Activated naive CD8-positive, alpha-beta T cell treated with anti-CD3 and anti-CD28 coated beads, Interleukin-2, amount 50 U/mL, for 16 hours (primary cell): ENCODE measurements at regions not wholly inside any gene's neighbourhood (a gene's known extent, or its start where the extent isn't known, plus 50 kb on each side); places are given as distances from the start of the nearest gene placed in this dataset.
"Not testable (repeated sequence)": the region's sequence is repeated elsewhere in the genome, so short reads cannot be mapped to it uniquely, and the experiment has no call there.

ENCODE experiments used
- DNase-seq: peaks from one replicate; pipeline ENCODE4 v3.0.0-alpha.2; 2020; ENCODE audit warnings: low read depth, low spot score

GRCh38 chr4:131447883-131448282, 1701.2 kb upstream of the PCDH10 start:
- DNase-seq: no peak

DNA sequence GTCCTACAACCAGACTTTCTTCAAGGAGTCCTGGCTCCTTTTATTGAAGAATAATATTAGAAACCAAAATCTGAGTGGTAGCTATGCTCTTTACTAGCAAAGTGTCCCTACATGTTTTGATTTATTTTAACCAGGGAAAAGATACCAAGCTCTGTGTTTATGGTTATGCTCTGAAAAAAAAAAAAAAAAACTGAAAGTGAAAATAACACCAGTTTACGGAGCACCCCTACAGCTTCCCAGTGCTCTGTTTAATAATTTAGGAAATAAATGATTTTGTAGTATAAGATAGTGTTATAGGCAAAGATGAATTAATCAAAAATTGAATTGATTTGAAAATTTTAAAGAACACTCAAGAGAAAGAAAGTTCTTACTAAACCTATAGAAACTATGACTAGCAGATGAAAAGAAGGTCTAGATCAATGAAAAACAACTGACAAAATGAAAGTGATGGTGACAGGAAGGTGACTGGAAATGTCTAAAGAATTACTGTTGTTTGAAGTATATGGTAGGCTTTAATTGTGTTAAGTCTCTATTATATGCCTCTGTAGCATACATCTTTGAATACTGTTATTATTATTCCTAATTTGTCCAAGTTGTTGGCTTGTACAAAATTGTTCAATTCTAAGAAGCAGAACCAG, 1698.4 kb upstream of the PCDH10 start:
- DNase-seq: no peak

DNA sequence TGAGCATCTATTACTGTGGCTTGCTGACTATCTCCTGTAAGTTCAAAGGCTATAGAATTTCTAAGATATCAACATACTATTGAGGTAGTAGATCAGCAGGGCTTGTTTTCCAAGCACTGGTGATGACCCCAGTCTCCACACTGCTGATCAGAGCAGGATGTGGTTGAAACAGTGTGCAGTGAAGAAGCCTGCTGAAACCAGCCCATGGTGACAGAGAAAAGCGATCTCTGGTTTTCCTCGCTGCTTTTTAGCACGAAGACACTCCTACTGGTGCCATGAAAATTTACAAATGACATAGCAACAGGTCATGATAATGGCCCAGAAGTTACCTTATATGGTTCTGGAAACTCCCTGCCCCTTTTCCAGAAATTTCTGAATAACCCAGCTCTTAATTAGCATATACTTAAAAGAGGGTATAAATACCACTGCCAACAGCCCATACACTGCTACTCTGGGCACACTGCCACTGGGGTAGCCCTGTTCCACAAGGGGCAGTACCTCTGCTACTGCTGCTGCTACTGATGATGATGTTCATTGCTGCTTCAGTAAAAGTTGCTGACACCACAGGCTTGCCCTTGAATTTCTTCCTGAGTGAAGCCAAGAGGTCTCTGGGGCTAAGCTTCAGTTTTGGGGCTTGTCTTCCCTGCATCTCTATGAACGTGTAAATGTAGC, 1689.5 kb upstream of the PCDH10 start:
- no peak for DNase-seq

DNA sequence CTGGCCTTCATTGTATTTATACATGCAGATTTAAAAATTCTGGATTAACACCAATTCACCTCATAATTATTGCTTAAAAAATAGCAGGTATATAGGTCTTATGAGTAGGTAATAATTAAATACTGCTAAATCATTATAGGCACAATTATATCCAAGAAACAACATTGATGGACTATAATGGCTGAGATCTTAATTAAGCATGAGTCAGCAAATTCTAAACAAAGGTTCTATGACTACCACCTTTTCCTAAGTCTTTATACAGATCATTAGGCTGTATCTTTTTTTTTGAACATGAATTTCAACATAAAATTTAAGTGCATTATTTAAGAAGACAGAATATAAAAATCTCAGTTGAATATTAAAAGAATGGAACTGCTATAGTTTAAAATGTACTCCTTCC, 1678.7 kb upstream of the PCDH10 start:
- DNase-seq: no peak

- no peak for DNase-seq
Observed at GRCh38 chr4:131488772-131489171, 1660.3 kb upstream of the PCDH10 start.

GRCh38 chr4:131496211-131496610, 1652.9 kb upstream of the PCDH10 start:
- not testable (repeated sequence) for DNase-seq

DNA sequence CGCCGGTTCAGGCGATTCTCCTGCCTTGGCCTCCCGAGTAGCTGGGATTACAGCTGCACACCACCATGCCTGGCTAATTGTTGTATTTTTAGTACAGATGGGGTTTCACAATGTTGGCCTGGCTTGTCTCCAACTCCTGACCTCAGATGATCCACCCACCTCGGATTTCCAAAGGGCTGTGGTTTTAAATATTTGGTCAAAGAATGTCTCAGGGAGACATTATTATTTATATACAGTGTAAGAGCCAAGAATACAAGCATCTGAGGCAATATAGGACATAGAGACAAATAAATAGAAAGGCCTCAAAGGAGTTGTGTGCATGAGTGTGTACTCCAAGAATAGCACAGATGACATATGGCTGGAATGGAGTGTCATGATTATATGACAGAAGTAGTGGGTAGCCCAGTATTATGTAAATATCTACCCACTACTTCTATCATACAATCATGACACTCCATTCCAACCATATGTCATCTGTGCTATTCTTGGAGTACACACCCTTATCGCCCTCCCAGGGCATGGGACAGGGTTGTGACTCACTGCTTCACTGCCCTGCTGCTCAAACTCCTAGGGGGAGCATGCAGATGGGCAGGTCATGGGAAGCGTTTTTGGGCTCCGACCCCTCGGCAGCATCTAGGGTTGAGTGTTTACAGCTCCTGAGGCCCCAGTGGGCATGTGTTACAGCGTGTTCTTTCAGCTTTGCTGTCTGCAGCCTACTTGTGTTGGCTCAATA, 1649.8 kb upstream of the PCDH10 start:
- no peak for DNase-seq

GRCh38 chr4:131509521-131509920, 1639.6 kb upstream of the PCDH10 start:
- DNase-seq: no peak

- DNase-seq: no peak
Observed at GRCh38 chr4:131526686-131527085, 1622.4 kb upstream of the PCDH10 start.

- DNase-seq: no peak
Observed at GRCh38 chr4:131531087-131531486, 1618.0 kb upstream of the PCDH10 start.

- no peak for DNase-seq
Observed at GRCh38 chr4:131534944-131535645, 1614.0 kb upstream of the PCDH10 start.

- no peak for DNase-seq
Observed at GRCh38 chr4:131540256-131540655, 1608.8 kb upstream of the PCDH10 start.

- no peak for DNase-seq
Observed at GRCh38 chr4:131547506-131547981, 1601.5 kb upstream of the PCDH10 start.

DNA sequence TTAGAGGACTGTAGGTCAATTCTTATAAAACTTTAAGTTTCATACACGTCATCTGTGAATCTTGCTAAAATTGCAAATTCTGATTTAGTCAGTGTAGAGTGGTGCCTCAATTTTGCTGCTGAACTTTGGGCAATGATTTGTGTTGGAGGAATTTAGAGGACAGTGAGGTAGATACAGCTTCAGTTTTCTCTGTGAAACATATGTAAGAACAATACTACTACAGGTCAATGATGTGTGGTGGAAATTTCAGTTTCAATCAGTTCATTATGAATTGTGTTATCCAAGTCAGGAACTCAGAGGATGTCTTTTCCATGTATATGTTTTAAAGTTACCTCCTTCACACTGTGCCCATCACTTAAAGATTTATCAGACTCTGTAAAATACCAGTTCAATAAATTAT, 1597.8 kb upstream of the PCDH10 start:
- no peak for DNase-seq

- DNase-seq: no peak
Observed at GRCh38 chr4:131566026-131566425, 1583.1 kb upstream of the PCDH10 start.

- no peak for DNase-seq
Observed at GRCh38 chr4:131584587-131584986, 1564.5 kb upstream of the PCDH10 start.

DNA sequence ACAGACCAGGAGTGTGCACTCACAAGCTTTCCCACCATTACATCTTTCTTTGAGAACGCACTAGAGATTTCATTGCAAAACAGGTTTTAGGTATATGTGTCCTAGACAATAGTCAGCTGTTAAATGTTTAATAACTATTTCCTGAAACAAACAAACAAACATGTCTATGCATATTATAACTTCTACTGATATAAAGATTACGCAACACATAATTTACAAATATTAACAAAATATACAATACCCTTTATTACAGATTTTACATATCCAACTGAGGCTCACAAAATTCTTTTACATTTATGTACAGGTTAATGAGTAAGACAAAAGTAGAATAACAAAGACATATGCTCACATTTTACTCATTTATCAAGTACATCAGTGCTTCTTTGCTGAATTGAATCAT, 1554.0 kb upstream of the PCDH10 start:
- DNase-seq: no peak

DNA sequence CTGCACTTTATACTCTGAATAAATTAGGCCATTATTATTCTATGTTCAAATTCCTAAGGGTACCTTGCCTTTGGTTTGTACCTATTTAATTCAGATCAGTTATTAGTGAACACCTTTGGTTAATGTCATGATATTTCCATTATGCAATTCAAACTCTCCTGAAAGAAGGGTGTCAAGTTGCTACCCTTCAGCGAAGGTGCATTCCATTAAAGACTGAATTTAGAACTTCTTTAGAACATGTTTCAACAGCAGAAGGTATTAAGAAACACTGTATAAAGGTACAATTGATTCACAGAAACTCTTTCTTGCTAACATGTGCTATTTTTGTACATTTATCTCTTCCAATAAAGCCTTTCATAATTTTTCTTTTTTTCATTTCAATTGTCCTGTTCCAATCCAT, 1545.4 kb upstream of the PCDH10 start:
- no peak for DNase-seq

- DNase-seq: no peak
Observed at GRCh38 chr4:131609039-131609438, 1540.1 kb upstream of the PCDH10 start.

DNA sequence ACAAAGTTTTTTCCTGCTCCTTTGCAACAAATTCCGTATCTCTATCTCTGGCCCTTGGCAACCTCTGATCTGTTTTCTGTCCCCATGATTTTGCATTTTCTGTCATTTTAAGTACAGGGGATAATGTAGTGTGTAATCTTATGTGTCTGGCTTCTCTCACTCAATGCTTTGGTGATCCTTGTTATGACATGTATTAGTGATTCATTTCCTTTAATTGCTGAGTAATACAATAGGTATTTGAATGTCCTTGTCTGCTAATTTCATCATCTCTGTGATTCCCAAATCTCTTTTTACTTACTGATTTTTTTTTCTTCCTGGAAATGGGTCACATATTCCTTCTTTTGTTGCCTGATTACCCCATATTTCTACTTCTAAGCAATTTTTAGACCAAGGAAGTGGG, 1538.6 kb upstream of the PCDH10 start:
- DNase-seq: not testable (repeated sequence)

- DNase-seq: no peak
Observed at GRCh38 chr4:131613086-131613823, 1535.8 kb upstream of the PCDH10 start.
